PC-9 (cell line): ENCODE measurements at regions not wholly inside any gene's neighbourhood (a gene's known extent, or its start where the extent isn't known, plus 50 kb on each side); places are given as distances from the start of the nearest gene placed in this dataset.

Source experiments
- EZH2 ChIP-seq: fragments of 200-600 bp; sonication (generic); IDR thresholded peaks from 2 replicates; pipeline ENCODE4 v1.8.0; 2017; ENCODE audit warnings: antibody characterized with exemption, low read depth
- TF ChIP-seq, protein P1 (sequence below): fragments of 200-600 bp; sonication (generic); conservative IDR thresholded peaks from 2 replicates; pipeline ENCODE4 v1.6.1; 2017; ENCODE audit warnings: mixed run types, antibody characterized with exemption, mild to moderate bottlenecking, moderate library complexity

DNA sequence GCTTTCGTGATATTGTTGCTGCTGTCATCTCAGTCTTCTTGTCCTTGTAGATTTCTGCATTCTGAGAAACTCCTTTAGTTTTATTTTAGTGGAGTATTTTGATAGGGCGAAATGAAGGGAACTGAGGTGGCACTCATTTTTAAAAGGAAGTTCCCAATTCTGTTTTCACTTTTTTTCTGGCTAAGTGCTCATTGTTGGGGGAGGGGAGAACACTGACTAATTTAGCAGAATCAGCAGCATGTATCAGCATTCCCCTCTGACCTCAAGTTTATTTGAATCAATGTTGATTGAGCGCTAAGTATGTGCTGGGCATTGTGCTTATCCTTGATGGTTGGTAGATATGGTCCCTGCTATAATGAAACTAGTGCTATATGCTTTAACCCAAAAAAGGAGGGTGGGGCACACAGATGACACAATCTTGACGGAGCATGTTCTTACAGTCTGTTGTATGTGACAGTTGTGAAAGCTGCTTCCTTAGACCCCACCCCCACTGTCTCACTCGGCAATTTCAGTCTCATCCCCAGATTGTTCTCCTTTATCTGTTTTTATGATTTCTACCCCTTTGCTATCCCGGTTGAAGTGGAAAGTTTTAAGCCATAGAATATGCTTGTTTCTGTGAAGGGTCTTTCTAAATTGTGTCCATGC, 262.4 kb downstream of the SOX4 start:
- TF ChIP-seq, protein P1, sequence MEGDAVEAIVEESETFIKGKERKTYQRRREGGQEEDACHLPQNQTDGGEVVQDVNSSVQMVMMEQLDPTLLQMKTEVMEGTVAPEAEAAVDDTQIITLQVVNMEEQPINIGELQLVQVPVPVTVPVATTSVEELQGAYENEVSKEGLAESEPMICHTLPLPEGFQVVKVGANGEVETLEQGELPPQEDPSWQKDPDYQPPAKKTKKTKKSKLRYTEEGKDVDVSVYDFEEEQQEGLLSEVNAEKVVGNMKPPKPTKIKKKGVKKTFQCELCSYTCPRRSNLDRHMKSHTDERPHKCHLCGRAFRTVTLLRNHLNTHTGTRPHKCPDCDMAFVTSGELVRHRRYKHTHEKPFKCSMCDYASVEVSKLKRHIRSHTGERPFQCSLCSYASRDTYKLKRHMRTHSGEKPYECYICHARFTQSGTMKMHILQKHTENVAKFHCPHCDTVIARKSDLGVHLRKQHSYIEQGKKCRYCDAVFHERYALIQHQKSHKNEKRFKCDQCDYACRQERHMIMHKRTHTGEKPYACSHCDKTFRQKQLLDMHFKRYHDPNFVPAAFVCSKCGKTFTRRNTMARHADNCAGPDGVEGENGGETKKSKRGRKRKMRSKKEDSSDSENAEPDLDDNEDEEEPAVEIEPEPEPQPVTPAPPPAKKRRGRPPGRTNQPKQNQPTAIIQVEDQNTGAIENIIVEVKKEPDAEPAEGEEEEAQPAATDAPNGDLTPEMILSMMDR: no peak
- no peak for TF ChIP-seq EZH2
